ENCODE measurements at regions not wholly inside any gene's neighbourhood (a gene's known extent, or its start where the extent isn't known, plus 50 kb on each side); places are given as distances from the start of the nearest gene placed in this dataset.

GRCh38 chr1:222157612-222158011 is 390.3 kb downstream of the HHIPL2 start:
- Histone ChIP-seq H3K27ac (no peak overlapping the region), H3K9me3 (peaks cover 3 to 22% (median 18%) of the 10 kb centered on the region in 8 donors), H3K4me1 (no peaks in the 10 kb centered on the region), H3K27me3 (replicated peaks in 1 of 7) (no peaks in the 10 kb centered on the region), H3K36me3 (no peaks in the 10 kb centered on the region), H3K4me3 (no peak overlapping the region)
- intact Hi-C loops (cut with DNase I; ENCODE audit: low total_unique reads), result no loop called here
- WGBS, 5 donors, result 88 to 98% (median 95%) methylated on average over 1 of the region's 1 CpG
- DNase-seq, result no peak
- TF ChIP-seq POLR2AphosphoS5 (IDR thresholded peaks at IDR 0.05) (no peak), POLR2A (IDR thresholded peaks at IDR 0.05) (no peak), CTCF (IDR thresholded peaks at IDR 0.05 in 8 of 11, conservative IDR thresholded peaks at IDR 0.05 in 3 of 11) (no peak)

- Histone ChIP-seq H3K36me3 (no peaks in the 10 kb centered on the region), H3K9me3 (peaks cover 0 to 17% (median 7%) of the 10 kb centered on the region in 8 donors), H3K27me3 (replicated peaks in 1 of 7) (no peaks in the 10 kb centered on the region), H3K4me3 (no peak overlapping the region), H3K27ac (no peak overlapping the region), H3K4me1 (no peaks in the 10 kb centered on the region)
- TF ChIP-seq POLR2A (IDR thresholded peaks at IDR 0.05), result no peak
- TF ChIP-seq POLR2AphosphoS5 (IDR thresholded peaks at IDR 0.05), result no peak
- TF ChIP-seq CTCF (IDR thresholded peaks at IDR 0.05 in 8 of 11, conservative IDR thresholded peaks at IDR 0.05 in 3 of 11), result no peak
- WGBS, 5 donors, result 79 to 91% (median 90%) methylated on average over 1 of the region's 1 CpG
- intact Hi-C loops (cut with DNase I; ENCODE audit: low total_unique reads), result no loop called here
- DNase-seq, result no peak
Observed at GRCh38 chr1:222140206-222140605, 398.3 kb upstream of the DUSP10 start.

- TF ChIP-seq POLR2A (IDR thresholded peaks at IDR 0.05) (no peak), CTCF (IDR thresholded peaks at IDR 0.05 in 8 of 11, conservative IDR thresholded peaks at IDR 0.05 in 3 of 11) (no peak), POLR2AphosphoS5 (IDR thresholded peaks at IDR 0.05) (no peak)
- 90 to 97% (median 91%) methylated on average over 15 of the region's 15 CpGs for WGBS, 5 donors
- DNase-seq, result no peak
Observed at GRCh38 chr1:222138095-222138494, 396.2 kb upstream of the DUSP10 start.

GRCh38 chr1:222136869-222137268 is 395.0 kb upstream of the DUSP10 start:
- no peaks in the 10 kb centered on the region for H3K27me3 ChIP-seq (replicated peaks in 1 of 7)
- no peak overlapping the region for H3K27ac ChIP-seq
- no peak overlapping the region for H3K4me3 ChIP-seq
- no peak for TF ChIP-seq POLR2A (IDR thresholded peaks at IDR 0.05)
- no peak for TF ChIP-seq CTCF (IDR thresholded peaks at IDR 0.05 in 8 of 11, conservative IDR thresholded peaks at IDR 0.05 in 3 of 11)
- DNase-seq, result no peak
- H3K9me3 ChIP-seq, result peaks cover 0 to 21% (median 9%) of the 10 kb centered on the region in 8 donors
- 81 to 93% (median 82%) methylated on average over 1 of the region's 1 CpG for WGBS, 5 donors
- H3K4me1 ChIP-seq, result no peaks in the 10 kb centered on the region
- no peaks in the 10 kb centered on the region for H3K36me3 ChIP-seq
- intact Hi-C loops (cut with DNase I; ENCODE audit: low total_unique reads), result no loop called here

More at GRCh38 chr1:222138095-222138494, 396.2 kb upstream of the DUSP10 start:
- H3K4me3 ChIP-seq, result no peak overlapping the region
- H3K27ac ChIP-seq, result no peak overlapping the region
- no peaks in the 10 kb centered on the region for H3K27me3 ChIP-seq (replicated peaks in 1 of 7)
- intact Hi-C loops (cut with DNase I; ENCODE audit: low total_unique reads), result no loop called here
- no peaks in the 10 kb centered on the region for H3K36me3 ChIP-seq
- H3K9me3 ChIP-seq, result peaks cover 0 to 32% (median 16%) of the 10 kb centered on the region in 8 donors
- H3K4me1 ChIP-seq, result no peaks in the 10 kb centered on the region
